ENCODE measurements at regions not wholly inside any gene's neighbourhood (a gene's known extent, or its start where the extent isn't known, plus 50 kb on each side); places are given as distances from the start of the nearest gene placed in this dataset.

- DNase-seq: no peak
Observed at GRCh38 chr4:54359919-54360650, 131.0 kb downstream of the PDGFRA start.

GRCh38 chr4:54363037-54363436 is 133.9 kb downstream of the PDGFRA start:
- DNase-seq: no peak

GRCh38 chr4:54365691-54366090 is 136.6 kb downstream of the PDGFRA start:
- DNase-seq: no peak

GRCh38 chr4:54367059-54367458 is 138.0 kb downstream of the PDGFRA start:
- DNase-seq: no peak

- no peak for DNase-seq
Observed at GRCh38 chr4:54368281-54369265, 139.5 kb downstream of the PDGFRA start.

GRCh38 chr4:54371173-54371572 is 142.1 kb downstream of the PDGFRA start:
- no peak for DNase-seq

- no peak for DNase-seq
Observed at GRCh38 chr4:54372951-54373350, 143.9 kb downstream of the PDGFRA start.

- no peak for DNase-seq
Observed at GRCh38 chr4:54373718-54374210, 144.7 kb downstream of the PDGFRA start.

GRCh38 chr4:54378461-54378860 is 149.4 kb downstream of the PDGFRA start:
- DNase-seq: no peak

- no peak for DNase-seq
Observed at GRCh38 chr4:54384152-54384551, 155.1 kb downstream of the PDGFRA start.

- peak in 26 of 56 donors; percentile 2 to 69 (median 14) for DNase-seq
Observed at GRCh38 chr4:54384563-54384962, 155.5 kb downstream of the PDGFRA start.

GRCh38 chr4:54386042-54386669 is 157.1 kb downstream of the PDGFRA start:
- no peak for DNase-seq

GRCh38 chr4:54386693-54387092 is 157.6 kb downstream of the PDGFRA start:
- DNase-seq: no peak

- no peak for DNase-seq
Observed at GRCh38 chr4:54390670-54391069, 161.6 kb downstream of the PDGFRA start.

- DNase-seq: no peak
Observed at GRCh38 chr4:54391104-54391503, 162.0 kb downstream of the PDGFRA start.

- DNase-seq: no peak
Observed at GRCh38 chr4:54392479-54392878, 163.4 kb downstream of the PDGFRA start.

- DNase-seq: no peak
Observed at GRCh38 chr4:54393243-54393642, 164.2 kb downstream of the PDGFRA start.

- no peak for DNase-seq
Observed at GRCh38 chr4:54395013-54395527, 166.0 kb downstream of the PDGFRA start.

- peak in 6 of 56 donors; percentile 3 to 62 (median 6) for DNase-seq
Observed at GRCh38 chr4:54400188-54400587, 171.1 kb downstream of the PDGFRA start.

- peak in 37 of 56 donors; percentile 3 to 73 (median 27) for DNase-seq
Observed at GRCh38 chr4:54400802-54401201, 171.7 kb downstream of the PDGFRA start.

GRCh38 chr4:54402880-54403480 is 173.9 kb downstream of the PDGFRA start:
- peak in 24 of 56 donors; percentile 2 to 59 (median 14) for DNase-seq
